Endothelial cell (in vitro differentiated cells): ENCODE measurements at regions not wholly inside any gene's neighbourhood (a gene's known extent, or its start where the extent isn't known, plus 50 kb on each side); places are given as distances from the start of the nearest gene placed in this dataset.
"Not testable (repeated sequence)": the region's sequence is repeated elsewhere in the genome, so short reads cannot be mapped to it uniquely, and the experiment has no call there.

Experiments
- DNase-seq: peaks from one replicate; pipeline ENCODE4 v3.0.0; 2021; ENCODE audit warnings: low spot score
- H3K27ac Mint-ChIP-seq: one replicate; pipeline ENCODE4 v1.8.0; 2021; ENCODE audit warnings: mixed read lengths, inconsistent platforms; ENCODE audit not compliant: unreplicated experiment
- H3K27me3 Mint-ChIP-seq: one replicate; pipeline ENCODE4 v1.8.0; 2021; ENCODE audit warnings: mild to moderate bottlenecking, moderate library complexity, mixed read lengths, inconsistent platforms; ENCODE audit not compliant: unreplicated experiment
- H3K36me3 Mint-ChIP-seq: one replicate; pipeline ENCODE4 v1.8.0; 2021; ENCODE audit warnings: mild to moderate bottlenecking, low read depth, mixed read lengths, inconsistent platforms; ENCODE audit not compliant: unreplicated experiment
- H3K4me1 Mint-ChIP-seq: one replicate; pipeline ENCODE4 v1.8.0; 2021; ENCODE audit warnings: mild to moderate bottlenecking, mixed read lengths, inconsistent platforms; ENCODE audit not compliant: unreplicated experiment
- H3K4me3 Mint-ChIP-seq: one replicate; pipeline ENCODE4 v1.8.0; 2021; ENCODE audit warnings: mild to moderate bottlenecking, mixed read lengths, inconsistent platforms; ENCODE audit not compliant: unreplicated experiment
- H3K9me3 Mint-ChIP-seq: one replicate; pipeline ENCODE4 v1.8.0; 2021; ENCODE audit warnings: mixed read lengths, inconsistent platforms; ENCODE audit not compliant: unreplicated experiment
- TF ChIP-seq, protein P1 (sequence below): fragments of 200-600 bp; sonication (generic); IDR thresholded peaks from one replicate; pipeline ENCODE4 v1.5.0; 2021; ENCODE audit warnings: antibody characterized with exemption; ENCODE audit not compliant: unreplicated experiment

DNA sequence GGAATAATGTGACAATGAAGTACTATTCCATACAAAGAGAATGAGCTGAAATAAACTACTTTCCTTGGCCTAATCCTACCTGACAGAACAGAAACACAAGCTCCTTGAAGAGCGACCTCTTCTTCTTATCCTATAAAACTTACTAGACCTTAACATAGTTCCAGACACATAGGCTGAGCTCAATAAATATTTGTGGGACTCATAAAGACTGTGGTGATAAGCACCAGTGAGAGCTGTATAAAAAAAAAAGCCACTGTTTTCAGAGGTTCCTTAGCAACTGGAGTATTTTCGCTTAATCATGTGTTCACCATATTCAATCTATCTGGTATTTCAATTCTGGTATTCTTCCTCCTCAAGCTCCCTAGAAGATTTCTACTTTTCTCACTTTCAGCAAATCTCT is 1129.6 kb downstream of the STPG2 start:
- no peak for DNase-seq
- no peaks in the 10 kb centered on the region for H3K36me3 Mint-ChIP-seq
- H3K9me3 Mint-ChIP-seq: no peaks in the 10 kb centered on the region
- H3K27me3 Mint-ChIP-seq: no peaks in the 10 kb centered on the region
- H3K4me3 Mint-ChIP-seq: no peak overlapping the region
- TF ChIP-seq, protein P1, sequence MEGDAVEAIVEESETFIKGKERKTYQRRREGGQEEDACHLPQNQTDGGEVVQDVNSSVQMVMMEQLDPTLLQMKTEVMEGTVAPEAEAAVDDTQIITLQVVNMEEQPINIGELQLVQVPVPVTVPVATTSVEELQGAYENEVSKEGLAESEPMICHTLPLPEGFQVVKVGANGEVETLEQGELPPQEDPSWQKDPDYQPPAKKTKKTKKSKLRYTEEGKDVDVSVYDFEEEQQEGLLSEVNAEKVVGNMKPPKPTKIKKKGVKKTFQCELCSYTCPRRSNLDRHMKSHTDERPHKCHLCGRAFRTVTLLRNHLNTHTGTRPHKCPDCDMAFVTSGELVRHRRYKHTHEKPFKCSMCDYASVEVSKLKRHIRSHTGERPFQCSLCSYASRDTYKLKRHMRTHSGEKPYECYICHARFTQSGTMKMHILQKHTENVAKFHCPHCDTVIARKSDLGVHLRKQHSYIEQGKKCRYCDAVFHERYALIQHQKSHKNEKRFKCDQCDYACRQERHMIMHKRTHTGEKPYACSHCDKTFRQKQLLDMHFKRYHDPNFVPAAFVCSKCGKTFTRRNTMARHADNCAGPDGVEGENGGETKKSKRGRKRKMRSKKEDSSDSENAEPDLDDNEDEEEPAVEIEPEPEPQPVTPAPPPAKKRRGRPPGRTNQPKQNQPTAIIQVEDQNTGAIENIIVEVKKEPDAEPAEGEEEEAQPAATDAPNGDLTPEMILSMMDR: no peak
- H3K4me1 Mint-ChIP-seq: no peaks in the 10 kb centered on the region
- no peak overlapping the region for H3K27ac Mint-ChIP-seq

DNA sequence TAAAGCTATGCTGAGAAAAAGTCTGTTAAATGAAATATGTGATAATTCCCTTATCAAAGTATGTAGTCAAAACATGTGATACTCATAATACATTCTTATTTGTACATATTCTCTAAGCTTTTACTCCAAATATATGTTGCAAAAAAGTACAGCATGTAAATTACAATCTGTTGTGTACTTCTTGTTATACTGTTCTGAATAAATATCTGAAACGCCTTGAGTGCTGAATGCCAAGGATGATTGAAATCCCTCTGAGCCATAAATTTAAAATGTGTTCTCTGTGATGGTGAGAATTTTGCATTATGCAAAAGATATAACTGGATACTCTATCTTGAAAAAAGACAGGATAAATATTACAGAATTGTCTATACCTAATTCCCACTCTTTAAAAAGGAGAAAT is 1128.0 kb downstream of the STPG2 start:
- no peak overlapping the region for H3K4me3 Mint-ChIP-seq
- no peaks in the 10 kb centered on the region for H3K36me3 Mint-ChIP-seq
- H3K27ac Mint-ChIP-seq: no peak overlapping the region
- no peaks in the 10 kb centered on the region for H3K27me3 Mint-ChIP-seq
- H3K9me3 Mint-ChIP-seq: no peaks in the 10 kb centered on the region
- no peak for DNase-seq
- TF ChIP-seq, protein P1: no peak
- H3K4me1 Mint-ChIP-seq: no peaks in the 10 kb centered on the region

DNA sequence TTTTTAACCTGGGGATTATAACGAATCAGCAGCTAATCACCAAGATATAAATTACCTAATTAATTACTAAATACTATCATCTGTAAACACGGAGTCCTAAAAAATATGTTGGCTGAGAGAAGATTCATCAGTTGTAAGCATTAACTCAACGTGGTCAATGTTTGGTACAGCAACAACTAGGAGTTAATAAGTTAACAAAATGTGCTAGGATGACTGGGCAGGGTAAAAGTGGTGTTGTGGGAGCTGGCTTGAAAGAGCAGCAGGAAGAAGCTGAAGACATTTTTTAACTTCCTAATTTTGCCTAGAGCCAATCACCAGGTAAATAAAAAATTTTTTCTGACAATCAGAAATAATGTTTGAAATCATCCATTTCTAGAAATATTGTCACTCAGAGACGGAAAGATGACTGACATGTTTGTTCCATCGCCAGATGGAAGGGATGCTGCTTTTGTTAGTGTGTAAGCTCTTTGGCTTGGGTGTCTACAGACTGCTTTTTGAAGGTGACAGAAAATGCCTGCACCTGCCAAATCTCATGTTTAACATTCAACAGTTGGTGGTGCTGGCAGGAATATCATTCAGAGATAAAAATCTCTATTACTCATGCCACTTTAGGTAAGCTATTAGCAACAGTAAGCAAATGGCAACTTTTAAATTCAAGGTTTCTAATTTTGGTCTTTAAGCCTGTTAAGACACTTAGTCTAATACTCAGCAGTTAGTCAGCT is 1126.9 kb downstream of the STPG2 start:
- DNase-seq: no peak
- Mint-ChIP-seq H3K27ac (no peak overlapping the region), H3K27me3 (no peaks in the 10 kb centered on the region), H3K4me1 (no peaks in the 10 kb centered on the region), H3K9me3 (no peaks in the 10 kb centered on the region), H3K36me3 (no peaks in the 10 kb centered on the region), H3K4me3 (no peak overlapping the region)
- TF ChIP-seq, protein P1: no peak

DNA sequence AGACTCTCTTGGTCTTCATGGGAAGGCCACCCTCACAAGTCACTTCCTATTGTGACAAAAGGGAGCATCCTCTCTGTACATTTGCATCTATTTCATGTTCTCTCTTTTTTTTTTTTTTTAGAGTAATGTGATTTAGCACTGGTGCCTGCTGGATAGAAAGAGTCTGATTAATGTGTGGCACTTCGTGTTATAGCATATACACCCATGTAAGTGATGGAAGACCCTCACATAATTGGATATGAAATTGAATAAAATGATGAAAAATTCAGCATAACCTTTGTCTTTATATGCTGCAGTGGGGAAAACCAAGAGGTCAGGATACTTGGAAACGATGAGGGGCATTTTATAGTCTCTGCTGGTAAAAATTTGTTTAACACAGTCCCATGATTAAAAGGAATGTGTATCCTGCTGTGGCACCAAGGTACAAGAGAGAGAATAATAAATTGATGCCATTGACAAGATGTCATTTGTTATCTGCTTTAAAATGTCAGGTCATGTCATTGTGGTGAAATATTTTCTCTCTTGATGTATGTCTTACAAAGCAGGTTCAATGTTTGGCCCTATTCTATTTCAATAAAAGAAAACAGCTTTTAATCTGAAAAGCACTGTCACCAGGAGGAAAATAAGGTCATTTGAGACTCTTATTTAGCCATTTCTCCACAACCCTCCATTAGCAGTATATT is 1115.4 kb downstream of the STPG2 start:
- H3K27me3 Mint-ChIP-seq: no peaks in the 10 kb centered on the region
- H3K9me3 Mint-ChIP-seq: no peaks in the 10 kb centered on the region
- H3K4me3 Mint-ChIP-seq: no peak overlapping the region
- H3K27ac Mint-ChIP-seq: no peak overlapping the region
- DNase-seq: no peak
- TF ChIP-seq, protein P1: no peak
- H3K4me1 Mint-ChIP-seq: no peaks in the 10 kb centered on the region
- H3K36me3 Mint-ChIP-seq: no peaks in the 10 kb centered on the region

DNA sequence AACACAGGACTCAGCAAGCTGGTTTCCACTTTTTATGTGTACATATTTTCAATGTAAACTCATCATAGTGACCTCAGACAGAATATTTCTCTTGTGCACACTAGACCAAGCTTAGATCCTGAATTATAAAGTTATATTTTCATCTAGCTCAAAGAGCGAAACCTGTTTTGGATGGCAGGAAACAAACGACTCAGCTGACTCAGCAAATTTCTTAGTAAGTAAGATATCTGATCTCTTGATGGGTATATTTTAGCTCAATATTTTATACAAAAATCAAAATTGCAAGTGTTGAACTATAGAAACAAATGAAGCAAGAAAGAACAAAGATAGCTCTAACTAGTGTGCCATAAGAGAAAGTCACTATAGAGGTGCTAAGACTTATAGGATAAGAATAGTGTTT is 1114.5 kb downstream of the STPG2 start:
- H3K27ac Mint-ChIP-seq: no peak overlapping the region
- DNase-seq: no peak
- no peaks in the 10 kb centered on the region for H3K27me3 Mint-ChIP-seq
- TF ChIP-seq, protein P1: no peak
- H3K9me3 Mint-ChIP-seq: no peaks in the 10 kb centered on the region
- H3K36me3 Mint-ChIP-seq: no peaks in the 10 kb centered on the region
- H3K4me1 Mint-ChIP-seq: no peaks in the 10 kb centered on the region
- no peak overlapping the region for H3K4me3 Mint-ChIP-seq

DNA sequence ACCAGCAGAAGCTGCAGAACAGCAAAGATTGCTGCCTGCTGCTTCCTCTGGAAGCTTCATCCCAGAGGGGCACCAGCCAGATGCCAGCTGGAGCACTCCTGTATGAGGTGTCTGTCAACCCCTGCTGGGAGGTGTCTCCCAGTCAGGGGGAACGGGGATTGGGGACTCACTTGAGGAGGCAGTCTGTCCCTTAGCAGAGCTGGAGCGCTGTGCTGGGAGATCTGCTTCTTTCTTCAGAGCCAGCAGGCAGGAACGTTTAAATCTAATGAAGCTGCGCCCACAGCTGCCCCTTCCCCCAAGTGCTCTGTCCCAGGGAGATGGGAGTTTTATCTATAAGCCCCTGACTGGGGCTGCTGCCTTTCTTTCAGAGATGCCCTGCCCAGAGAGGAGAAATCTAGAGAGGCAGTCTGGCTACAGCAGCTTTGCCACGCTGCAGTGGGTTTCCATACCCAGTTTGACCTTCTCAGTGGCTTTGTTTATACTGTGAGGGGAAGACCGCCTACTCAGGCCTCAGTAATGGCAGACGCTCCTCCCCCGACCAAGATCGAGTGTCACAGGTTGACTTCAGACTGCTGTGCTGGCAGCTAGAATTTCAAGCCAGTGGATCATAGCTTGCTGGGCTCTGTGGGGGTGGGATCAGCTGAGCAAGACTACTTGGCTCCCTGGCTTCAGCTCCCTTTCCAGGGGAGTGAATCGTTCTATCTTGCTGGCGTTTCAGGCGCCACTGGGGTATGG is 1105.7 kb downstream of the STPG2 start:
- H3K27ac Mint-ChIP-seq, H3K36me3 Mint-ChIP-seq, DNase-seq, H3K9me3 Mint-ChIP-seq, H3K4me1 Mint-ChIP-seq, H3K27me3 Mint-ChIP-seq, H3K4me3 Mint-ChIP-seq: not testable (repeated sequence)
